ENCODE measurements at regions not wholly inside any gene's neighbourhood (a gene's known extent, or its start where the extent isn't known, plus 50 kb on each side); places are given as distances from the start of the nearest gene placed in this dataset.

- TF ChIP-seq POLR2A (IDR thresholded peaks at IDR 0.05) (no peak), CTCF (IDR thresholded peaks at IDR 0.05) (no peak), POLR2AphosphoS5 (IDR thresholded peaks at IDR 0.05; ENCODE audit: insufficient read depth in 1 of 2, low read depth in 1 of 2) (no peak)
Measured at GRCh38 chr6:144549837-144550747, 265.0 kb downstream of the UTRN start.

Data from vagina (tissue), 2 donors.